ENCODE measurements at regions not wholly inside any gene's neighbourhood (a gene's known extent, or its start where the extent isn't known, plus 50 kb on each side); places are given as distances from the start of the nearest gene placed in this dataset.

DNA sequence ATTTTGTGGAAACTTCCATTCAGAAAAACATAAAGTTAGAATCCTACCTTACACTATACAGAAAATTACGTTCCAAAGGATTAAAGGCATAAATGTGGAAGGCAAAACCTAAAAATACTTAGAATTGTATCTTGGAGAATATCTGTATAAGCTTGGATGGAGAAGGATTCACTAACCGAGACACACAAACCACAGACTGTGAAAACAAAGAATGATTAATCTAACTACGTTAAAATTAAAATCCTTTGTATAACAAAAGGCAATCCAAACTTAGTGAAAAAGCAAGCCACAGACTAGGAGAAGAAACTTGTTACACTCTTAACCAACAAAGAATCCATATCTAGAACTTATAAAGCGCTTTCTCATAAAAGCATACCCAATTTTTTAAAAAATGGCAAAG is 678.8 kb downstream of the INHBA start:
- no peaks in the 10 kb centered on the region for H4K20me1 ChIP-seq (ENCODE audit: low read depth)
- H3K27me3 Mint-ChIP-seq (ENCODE audit: insufficient read depth, low read depth), result no peaks in the 10 kb centered on the region
- H3K9ac ChIP-seq, result no peak overlapping the region
- no peak overlapping the region for H3K27ac Mint-ChIP-seq
- no peaks in the 10 kb centered on the region for H3K27me3 ChIP-seq
- no peaks in the 10 kb centered on the region for H3K9me3 Mint-ChIP-seq
- no peak overlapping the region for H3K27ac ChIP-seq
- TF ChIP-seq, protein P1, sequence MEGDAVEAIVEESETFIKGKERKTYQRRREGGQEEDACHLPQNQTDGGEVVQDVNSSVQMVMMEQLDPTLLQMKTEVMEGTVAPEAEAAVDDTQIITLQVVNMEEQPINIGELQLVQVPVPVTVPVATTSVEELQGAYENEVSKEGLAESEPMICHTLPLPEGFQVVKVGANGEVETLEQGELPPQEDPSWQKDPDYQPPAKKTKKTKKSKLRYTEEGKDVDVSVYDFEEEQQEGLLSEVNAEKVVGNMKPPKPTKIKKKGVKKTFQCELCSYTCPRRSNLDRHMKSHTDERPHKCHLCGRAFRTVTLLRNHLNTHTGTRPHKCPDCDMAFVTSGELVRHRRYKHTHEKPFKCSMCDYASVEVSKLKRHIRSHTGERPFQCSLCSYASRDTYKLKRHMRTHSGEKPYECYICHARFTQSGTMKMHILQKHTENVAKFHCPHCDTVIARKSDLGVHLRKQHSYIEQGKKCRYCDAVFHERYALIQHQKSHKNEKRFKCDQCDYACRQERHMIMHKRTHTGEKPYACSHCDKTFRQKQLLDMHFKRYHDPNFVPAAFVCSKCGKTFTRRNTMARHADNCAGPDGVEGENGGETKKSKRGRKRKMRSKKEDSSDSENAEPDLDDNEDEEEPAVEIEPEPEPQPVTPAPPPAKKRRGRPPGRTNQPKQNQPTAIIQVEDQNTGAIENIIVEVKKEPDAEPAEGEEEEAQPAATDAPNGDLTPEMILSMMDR (IDR thresholded peaks at IDR 0.05), result no peak
- TF ChIP-seq EZH2 (IDR thresholded peaks at IDR 0.05), result no peak
- no peak for DNase-seq (ENCODE audit: low spot score)
- no peaks in the 10 kb centered on the region for H3K79me2 ChIP-seq (ENCODE audit: low read depth)
- no peak overlapping the region for H3K4me3 Mint-ChIP-seq
- no peak overlapping the region for H3K4me3 ChIP-seq
- H2AFZ ChIP-seq (replicated peaks), result no peak overlapping the region
- H3K4me1 Mint-ChIP-seq, result no peaks in the 10 kb centered on the region
- no peaks in the 10 kb centered on the region for H3K36me3 Mint-ChIP-seq
- no peaks in the 10 kb centered on the region for H3F3A ChIP-seq (ENCODE audit: low read depth)
- no peaks in the 10 kb centered on the region for H3K36me3 ChIP-seq
- H3K4me1 ChIP-seq, result no peaks in the 10 kb centered on the region
- no peak overlapping the region for H3K4me2 ChIP-seq
- no peaks in the 10 kb centered on the region for H3K9me3 ChIP-seq (ENCODE audit: low read depth)

GRCh38 chr7:41020056-41020455 is 682.8 kb downstream of the INHBA start:
- Histone ChIP-seq H3K36me3 (no peaks in the 10 kb centered on the region), H3F3A (ENCODE audit: low read depth) (no peaks in the 10 kb centered on the region), H3K9ac (no peak overlapping the region), H3K27me3 (no peaks in the 10 kb centered on the region), H3K4me2 (no peak overlapping the region), H3K27ac (no peak overlapping the region), H3K79me2 (ENCODE audit: low read depth) (no peaks in the 10 kb centered on the region), H2AFZ (replicated peaks) (no peak overlapping the region), H3K4me3 (no peak overlapping the region), H3K9me3 (ENCODE audit: low read depth) (no peaks in the 10 kb centered on the region), H4K20me1 (ENCODE audit: low read depth) (no peaks in the 10 kb centered on the region), H3K4me1 (no peaks in the 10 kb centered on the region)
- Mint-ChIP-seq H3K9me3 (no peaks in the 10 kb centered on the region), H3K4me1 (no peaks in the 10 kb centered on the region), H3K27ac (no peak overlapping the region), H3K36me3 (no peaks in the 10 kb centered on the region), H3K27me3 (ENCODE audit: insufficient read depth, low read depth) (no peaks in the 10 kb centered on the region), H3K4me3 (no peak overlapping the region)
- TF ChIP-seq, protein P1 (IDR thresholded peaks at IDR 0.05), result no peak
- TF ChIP-seq EZH2 (IDR thresholded peaks at IDR 0.05) (no peak), EZH2phosphoT487 (IDR thresholded peaks at IDR 0.05) (no peak)
- no peak for DNase-seq (ENCODE audit: low spot score)

GRCh38 chr7:41013117-41013516 is 689.8 kb downstream of the INHBA start:
- no peaks in the 10 kb centered on the region for H4K20me1 ChIP-seq (ENCODE audit: low read depth)
- H3K79me2 ChIP-seq (ENCODE audit: low read depth), result no peaks in the 10 kb centered on the region
- no peak overlapping the region for H2AFZ ChIP-seq (replicated peaks)
- TF ChIP-seq, protein P1 (IDR thresholded peaks at IDR 0.05), result no peak
- TF ChIP-seq EZH2phosphoT487 (IDR thresholded peaks at IDR 0.05), result no peak
- no peak for TF ChIP-seq EZH2 (IDR thresholded peaks at IDR 0.05)
- DNase-seq (ENCODE audit: low spot score), result no peak
- no peak overlapping the region for H3K9ac ChIP-seq
- no peak overlapping the region for H3K4me3 ChIP-seq
- no peaks in the 10 kb centered on the region for H3K9me3 ChIP-seq (ENCODE audit: low read depth)
- H3K4me3 Mint-ChIP-seq, result no peak overlapping the region
- peaks cover 6% of the 10 kb centered on the region for H3K27me3 Mint-ChIP-seq (ENCODE audit: insufficient read depth, low read depth)
- peaks cover 3% of the 10 kb centered on the region for H3K9me3 Mint-ChIP-seq
- H3K36me3 Mint-ChIP-seq, result no peaks in the 10 kb centered on the region
- no peaks in the 10 kb centered on the region for H3K36me3 ChIP-seq
- H3K27me3 ChIP-seq, result no peaks in the 10 kb centered on the region
- H3K27ac Mint-ChIP-seq, result no peak overlapping the region
- H3K4me1 Mint-ChIP-seq, result peaks cover 9% of the 10 kb centered on the region
- H3F3A ChIP-seq (ENCODE audit: low read depth), result no peaks in the 10 kb centered on the region
- H3K4me2 ChIP-seq, result no peak overlapping the region
- H3K27ac ChIP-seq, result no peak overlapping the region
- H3K4me1 ChIP-seq, result no peaks in the 10 kb centered on the region

DNA sequence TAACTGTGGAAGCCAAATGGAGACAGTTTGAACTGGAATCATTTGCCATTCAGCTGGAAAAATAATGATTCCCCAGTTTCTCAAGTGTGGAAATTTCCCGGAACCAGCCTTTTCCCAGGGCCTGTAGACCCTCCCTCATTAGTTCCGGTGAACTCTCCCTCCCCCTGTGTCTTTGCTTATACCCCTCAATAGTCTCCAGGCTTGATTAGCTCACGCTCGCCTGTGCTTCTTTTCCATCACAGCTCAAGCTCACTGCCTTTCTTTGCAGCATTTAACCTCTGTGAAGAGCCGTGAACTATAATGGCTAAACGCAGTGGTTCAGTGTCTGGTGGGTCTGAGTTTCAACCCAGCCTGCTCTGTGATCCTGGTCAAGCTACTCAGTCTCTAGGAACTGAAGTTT is 690.8 kb downstream of the INHBA start:
- H2AFZ ChIP-seq (replicated peaks), result peak overlapping the region; percentile 37
- Mint-ChIP-seq H3K36me3 (no peaks in the 10 kb centered on the region), H3K27ac (peak overlapping the region; percentile 89), H3K4me1 (peaks cover 14% of the 10 kb centered on the region), H3K27me3 (ENCODE audit: insufficient read depth, low read depth) (peaks cover 6% of the 10 kb centered on the region), H3K4me3 (no peak overlapping the region), H3K9me3 (peaks cover 3% of the 10 kb centered on the region)
- no peaks in the 10 kb centered on the region for H3K9me3 ChIP-seq (ENCODE audit: low read depth)
- no peaks in the 10 kb centered on the region for H3F3A ChIP-seq (ENCODE audit: low read depth)
- H3K27me3 ChIP-seq, result no peaks in the 10 kb centered on the region
- no peak overlapping the region for H3K27ac ChIP-seq
- no peak overlapping the region for H3K9ac ChIP-seq
- peak; percentile 16 for DNase-seq (ENCODE audit: low spot score)
- no peaks in the 10 kb centered on the region for H3K4me1 ChIP-seq
- H4K20me1 ChIP-seq (ENCODE audit: low read depth), result no peaks in the 10 kb centered on the region
- no peak overlapping the region for H3K4me2 ChIP-seq
- H3K4me3 ChIP-seq, result no peak overlapping the region
- no peaks in the 10 kb centered on the region for H3K79me2 ChIP-seq (ENCODE audit: low read depth)
- TF ChIP-seq, protein P1 (IDR thresholded peaks at IDR 0.05), result no peak
- TF ChIP-seq EZH2phosphoT487 (IDR thresholded peaks at IDR 0.05) (no peak), EZH2 (IDR thresholded peaks at IDR 0.05) (no peak)
- H3K36me3 ChIP-seq, result no peaks in the 10 kb centered on the region

Measured in neural progenitor cell (in vitro differentiated cells).